ENCODE measurements at regions not wholly inside any gene's neighbourhood (a gene's known extent, or its start where the extent isn't known, plus 50 kb on each side); places are given as distances from the start of the nearest gene placed in this dataset.
A peak's percentile ranks its signal among the peaks of the same experiment; 100 is the strongest.

- DNase-seq (ENCODE audit: low read depth), result no peak
Observed at GRCh38 chr6:167674486-167674885, 152.2 kb upstream of the AFDN start.

GRCh38 chr6:167676000-167676665, 150.6 kb upstream of the AFDN start:
- no peak for DNase-seq (ENCODE audit: low read depth)

- no peak for DNase-seq (ENCODE audit: low read depth)
Observed at GRCh38 chr6:167676666-167677421, 149.9 kb upstream of the AFDN start.

- DNase-seq (ENCODE audit: low read depth), result no peak
Observed at GRCh38 chr6:167677422-167677789, 149.3 kb upstream of the AFDN start.

- DNase-seq (ENCODE audit: low read depth), result peak; percentile 3
Observed at GRCh38 chr6:167678102-167679101, 148.3 kb upstream of the AFDN start.

GRCh38 chr6:167679122-167679736, 147.5 kb upstream of the AFDN start:
- no peak for DNase-seq (ENCODE audit: low read depth)

- no peak for DNase-seq (ENCODE audit: low read depth)
Observed at GRCh38 chr6:167679790-167680604, 146.7 kb upstream of the AFDN start.

GRCh38 chr6:167680605-167681149, 146.0 kb upstream of the AFDN start:
- no peak for DNase-seq (ENCODE audit: low read depth)

- DNase-seq (ENCODE audit: low read depth), result no peak
Observed at GRCh38 chr6:167682125-167682524, 144.6 kb upstream of the AFDN start.

- DNase-seq (ENCODE audit: low read depth), result no peak
Observed at GRCh38 chr6:167682546-167683027, 144.1 kb upstream of the AFDN start.

- DNase-seq (ENCODE audit: low read depth), result peak; percentile 72
Observed at GRCh38 chr6:167683028-167683862, 143.5 kb upstream of the AFDN start.

GRCh38 chr6:167684276-167685104, 142.2 kb upstream of the AFDN start:
- no peak for DNase-seq (ENCODE audit: low read depth)

- no peak for DNase-seq (ENCODE audit: low read depth)
Observed at GRCh38 chr6:167685654-167686053, 141.1 kb upstream of the AFDN start.

- DNase-seq (ENCODE audit: low read depth), result no peak
Observed at GRCh38 chr6:167686204-167686893, 140.4 kb upstream of the AFDN start.

- DNase-seq (ENCODE audit: low read depth), result no peak
Observed at GRCh38 chr6:167687116-167687725, 139.5 kb upstream of the AFDN start.

- no peak for DNase-seq (ENCODE audit: low read depth)
Observed at GRCh38 chr6:167688123-167688522, 138.6 kb upstream of the AFDN start.

- DNase-seq (ENCODE audit: low read depth), result no peak
Observed at GRCh38 chr6:167689278-167689677, 137.4 kb upstream of the AFDN start.

- no peak for DNase-seq (ENCODE audit: low read depth)
Observed at GRCh38 chr6:167689751-167690150, 137.0 kb upstream of the AFDN start.
